ENCODE measurements at regions not wholly inside any gene's neighbourhood (a gene's known extent, or its start where the extent isn't known, plus 50 kb on each side); places are given as distances from the start of the nearest gene placed in this dataset.

DNA sequence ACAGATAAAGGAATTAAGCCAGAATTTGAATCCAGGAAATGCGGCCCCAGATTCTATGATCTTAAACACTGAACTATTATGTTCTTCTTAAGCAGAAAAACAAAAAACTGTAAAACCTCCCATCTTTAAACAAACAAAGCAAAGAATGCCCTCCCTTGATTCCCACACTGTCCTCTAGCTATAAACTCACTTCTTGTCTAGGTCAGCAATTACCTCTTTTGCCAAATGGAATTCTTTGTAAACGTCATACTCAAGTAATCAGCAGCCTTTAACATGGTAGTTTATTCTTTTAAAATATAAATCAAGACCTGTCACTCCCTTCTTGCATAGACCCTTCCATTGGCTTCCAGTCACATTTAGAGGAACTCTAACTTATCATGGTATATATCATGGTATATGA is 958.9 kb upstream of the CNTN5 start:
- ATAC-seq (ENCODE audit: low read depth) (no peak), DNase-seq (no peak)
- H3K36me3 ChIP-seq (replicated peaks in 1 of 2; ENCODE audit: control extremely low read depth in 1 of 2, control insufficient read depth in 1 of 2, extremely low read depth in 1 of 2, insufficient read depth in 2 of 2, low read length in 1 of 2), result no peaks in the 10 kb centered on the region
- Mint-ChIP-seq H3K27me3 (no peaks in the 10 kb centered on the region), H3K4me1 (no peaks in the 10 kb centered on the region), H3K27ac (no peak overlapping the region), H3K4me3 (no peak overlapping the region), H3K9me3 (ENCODE audit: insufficient read depth) (peaks cover 4% of the 10 kb centered on the region)
- ChIA-PET POLR2A (no interaction called here), CTCF (no interaction called here)
- intact Hi-C loops (cut with micrococcal nuclease), result no loop called here
- no peak overlapping the region for H3K4me2 ChIP-seq (replicated peaks; ENCODE audit: low read depth, low read length, poor library complexity, severe bottlenecking)
- peaks cover 0 to 8% (median 3%) of the 10 kb centered on the region in 3 donors for H3K9me3 ChIP-seq (ENCODE audit: control extremely low read depth in 1 of 3, control insufficient read depth in 2 of 3, insufficient read depth in 1 of 3, low read length in 2 of 3)
- no peak overlapping the region for H3K27ac ChIP-seq (ENCODE audit: low read length in 2 of 2)
- 100% methylated on average over 1 of the region's 2 CpGs for WGBS (ENCODE audit: insufficient coverage)
- H2AFZ ChIP-seq (ENCODE audit: insufficient read depth, low read depth, low read length, poor library complexity, severe bottlenecking), result no peak overlapping the region
- no peak overlapping the region for H3K4me3 ChIP-seq (ENCODE audit: control extremely low read depth in 1 of 5, extremely low read depth in 1 of 5, insufficient read depth in 1 of 5, low read depth in 2 of 5, low read length in 4 of 5)
- TF ChIP-seq, protein P1, sequence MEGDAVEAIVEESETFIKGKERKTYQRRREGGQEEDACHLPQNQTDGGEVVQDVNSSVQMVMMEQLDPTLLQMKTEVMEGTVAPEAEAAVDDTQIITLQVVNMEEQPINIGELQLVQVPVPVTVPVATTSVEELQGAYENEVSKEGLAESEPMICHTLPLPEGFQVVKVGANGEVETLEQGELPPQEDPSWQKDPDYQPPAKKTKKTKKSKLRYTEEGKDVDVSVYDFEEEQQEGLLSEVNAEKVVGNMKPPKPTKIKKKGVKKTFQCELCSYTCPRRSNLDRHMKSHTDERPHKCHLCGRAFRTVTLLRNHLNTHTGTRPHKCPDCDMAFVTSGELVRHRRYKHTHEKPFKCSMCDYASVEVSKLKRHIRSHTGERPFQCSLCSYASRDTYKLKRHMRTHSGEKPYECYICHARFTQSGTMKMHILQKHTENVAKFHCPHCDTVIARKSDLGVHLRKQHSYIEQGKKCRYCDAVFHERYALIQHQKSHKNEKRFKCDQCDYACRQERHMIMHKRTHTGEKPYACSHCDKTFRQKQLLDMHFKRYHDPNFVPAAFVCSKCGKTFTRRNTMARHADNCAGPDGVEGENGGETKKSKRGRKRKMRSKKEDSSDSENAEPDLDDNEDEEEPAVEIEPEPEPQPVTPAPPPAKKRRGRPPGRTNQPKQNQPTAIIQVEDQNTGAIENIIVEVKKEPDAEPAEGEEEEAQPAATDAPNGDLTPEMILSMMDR (IDR thresholded peaks at IDR 0.05), result no peak
- TF ChIP-seq EZH2 (IDR thresholded peaks at IDR 0.05; ENCODE audit: borderline replicate concordance, insufficient read depth, low read depth, low read length, poor library complexity, severe bottlenecking), result no peak
- no peaks in the 10 kb centered on the region for H4K20me1 ChIP-seq (ENCODE audit: control insufficient read depth, insufficient read depth, low read length, poor library complexity, severe bottlenecking)
- no peaks in the 10 kb centered on the region for H3K79me2 ChIP-seq (ENCODE audit: control insufficient read depth, insufficient read depth, low read length)
- H3K9ac ChIP-seq (ENCODE audit: low read length), result no peak overlapping the region
- H3K4me1 ChIP-seq (ENCODE audit: control insufficient read depth in 2 of 2, insufficient read depth in 2 of 2, low read length in 2 of 2), result no peaks in the 10 kb centered on the region
- no peaks in the 10 kb centered on the region for H3K27me3 ChIP-seq (replicated peaks in 1 of 4; ENCODE audit: control extremely low read depth in 1 of 4, control insufficient read depth in 3 of 4, insufficient read depth in 4 of 4, low read length in 3 of 4)

DNA sequence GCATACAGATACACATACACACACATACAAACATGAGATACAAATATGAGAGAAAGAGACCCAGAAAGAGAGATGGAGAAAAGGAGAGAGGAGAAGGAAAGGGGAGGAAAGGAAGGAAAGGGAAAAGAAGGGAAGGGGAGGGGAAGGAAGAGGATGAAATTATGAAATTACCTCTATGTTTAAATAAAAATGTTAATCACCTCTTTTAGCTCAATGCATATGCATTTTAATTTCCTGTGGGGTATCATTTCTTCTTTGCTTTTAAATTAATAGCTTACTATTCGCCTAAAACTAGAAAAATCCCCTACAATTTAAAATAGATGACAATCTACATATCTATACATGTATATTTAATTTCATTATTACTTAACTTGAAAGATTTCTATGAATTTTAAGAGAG is 958.0 kb upstream of the CNTN5 start:
- no peak overlapping the region for H2AFZ ChIP-seq (ENCODE audit: insufficient read depth, low read depth, low read length, poor library complexity, severe bottlenecking)
- WGBS (ENCODE audit: insufficient coverage), result no CpG with 5 or more reads among the region's 1 CpG
- DNase-seq, result no peak
- no peaks in the 10 kb centered on the region for H3K36me3 ChIP-seq (replicated peaks in 1 of 2; ENCODE audit: control extremely low read depth in 1 of 2, control insufficient read depth in 1 of 2, extremely low read depth in 1 of 2, insufficient read depth in 2 of 2, low read length in 1 of 2)
- no peaks in the 10 kb centered on the region for H3K27me3 Mint-ChIP-seq
- no peak overlapping the region for H3K27ac ChIP-seq (ENCODE audit: low read length in 2 of 2)
- no peak overlapping the region for H3K4me3 ChIP-seq (ENCODE audit: control extremely low read depth in 1 of 5, extremely low read depth in 1 of 5, insufficient read depth in 1 of 5, low read depth in 2 of 5, low read length in 4 of 5)
- no peaks in the 10 kb centered on the region for H4K20me1 ChIP-seq (ENCODE audit: control insufficient read depth, insufficient read depth, low read length, poor library complexity, severe bottlenecking)
- H3K9me3 Mint-ChIP-seq (ENCODE audit: insufficient read depth), result peaks cover 4% of the 10 kb centered on the region
- H3K4me2 ChIP-seq (replicated peaks; ENCODE audit: low read depth, low read length, poor library complexity, severe bottlenecking), result no peak overlapping the region
- intact Hi-C loops (cut with micrococcal nuclease), result no loop called here
- H3K79me2 ChIP-seq (ENCODE audit: control insufficient read depth, insufficient read depth, low read length), result no peaks in the 10 kb centered on the region
- H3K4me1 ChIP-seq (ENCODE audit: control insufficient read depth in 2 of 2, insufficient read depth in 2 of 2, low read length in 2 of 2), result no peaks in the 10 kb centered on the region
- H3K4me3 Mint-ChIP-seq, result no peak overlapping the region
- ChIA-PET POLR2A (no interaction called here), CTCF (no interaction called here)
- H3K4me1 Mint-ChIP-seq, result no peaks in the 10 kb centered on the region
- H3K27me3 ChIP-seq (replicated peaks in 1 of 4; ENCODE audit: control extremely low read depth in 1 of 4, control insufficient read depth in 3 of 4, insufficient read depth in 4 of 4, low read length in 3 of 4), result no peaks in the 10 kb centered on the region
- TF ChIP-seq EZH2 (IDR thresholded peaks at IDR 0.05; ENCODE audit: borderline replicate concordance, insufficient read depth, low read depth, low read length, poor library complexity, severe bottlenecking), result no peak
- TF ChIP-seq, protein P1 (IDR thresholded peaks at IDR 0.05), result no peak
- no peak overlapping the region for H3K9ac ChIP-seq (ENCODE audit: low read length)
- H3K27ac Mint-ChIP-seq, result no peak overlapping the region
- peaks cover 0 to 6% (median 3%) of the 10 kb centered on the region in 3 donors for H3K9me3 ChIP-seq (ENCODE audit: control extremely low read depth in 1 of 3, control insufficient read depth in 2 of 3, insufficient read depth in 1 of 3, low read length in 2 of 3)
- ATAC-seq (ENCODE audit: low read depth), result no peak
